ENCODE measurements at regions not wholly inside any gene's neighbourhood (a gene's known extent, or its start where the extent isn't known, plus 50 kb on each side); places are given as distances from the start of the nearest gene placed in this dataset.

DNA sequence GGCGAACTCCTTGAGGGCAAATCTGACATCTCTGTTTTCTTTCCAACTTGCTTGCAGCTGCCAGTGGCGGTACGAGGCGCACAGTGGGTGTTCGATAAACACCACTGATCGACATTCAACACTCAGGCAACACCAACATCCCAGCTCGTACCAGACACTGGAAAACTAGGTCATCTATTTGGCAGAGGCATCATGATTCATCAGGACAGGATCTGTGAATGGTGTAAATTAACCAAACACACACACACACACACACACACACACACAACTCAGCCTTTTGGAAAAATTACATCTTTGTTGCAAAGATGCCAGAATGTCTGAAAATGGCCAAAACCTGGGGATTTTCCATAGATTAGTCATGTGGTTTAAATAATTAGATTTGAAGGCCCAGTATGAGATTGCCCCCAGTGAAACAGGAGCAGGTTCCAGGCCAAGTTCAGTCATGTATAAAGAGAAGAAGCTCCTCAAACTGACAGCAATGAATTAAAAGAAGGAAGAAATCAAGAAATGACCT, 150.5 kb upstream of the NCKAP5 start:
- TF ChIP-seq ELF4 (IDR thresholded peaks at IDR 0.05) (no peak), BHLHE40 (IDR thresholded peaks at IDR 0.05; ENCODE audit: borderline replicate concordance) (no peak), ARNT (IDR thresholded peaks at IDR 0.05) (no peak), SP1 (IDR thresholded peaks at IDR 0.05) (no peak)
- TF ChIP-seq, protein P1, sequence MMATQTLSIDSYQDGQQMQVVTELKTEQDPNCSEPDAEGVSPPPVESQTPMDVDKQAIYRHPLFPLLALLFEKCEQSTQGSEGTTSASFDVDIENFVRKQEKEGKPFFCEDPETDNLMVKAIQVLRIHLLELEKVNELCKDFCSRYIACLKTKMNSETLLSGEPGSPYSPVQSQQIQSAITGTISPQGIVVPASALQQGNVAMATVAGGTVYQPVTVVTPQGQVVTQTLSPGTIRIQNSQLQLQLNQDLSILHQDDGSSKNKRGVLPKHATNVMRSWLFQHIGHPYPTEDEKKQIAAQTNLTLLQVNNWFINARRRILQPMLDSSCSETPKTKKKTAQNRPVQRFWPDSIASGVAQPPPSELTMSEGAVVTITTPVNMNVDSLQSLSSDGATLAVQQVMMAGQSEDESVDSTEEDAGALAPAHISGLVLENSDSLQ (IDR thresholded peaks at IDR 0.05), result no peak
